Transverse colon (tissue), 4 donors: ENCODE measurements at regions not wholly inside any gene's neighbourhood (a gene's known extent, or its start where the extent isn't known, plus 50 kb on each side); places are given as distances from the start of the nearest gene placed in this dataset.

Source experiments
- DNase-seq: peaks from one replicate; pipeline ENCODE4 v3.0.0-alpha.2; 2019
- H3K27ac ChIP-seq, 4 donors: fragments of 200-600 bp; sonication (generic); 2 replicates each; pipeline ENCODE4 v1.5.1; 2016 to 2018; ENCODE audit warnings: inconsistent platforms in 4 of 4
- H3K27me3 ChIP-seq: fragments of 200-600 bp; sonication (generic); 2 replicates; pipeline ENCODE4 v1.5.1; 2017; ENCODE audit warnings: inconsistent platforms
- H3K36me3 ChIP-seq, 4 donors: fragments of 200-600 bp; sonication (generic); 2 replicates each; pipeline ENCODE4 v1.5.1; 2017 to 2019; ENCODE audit warnings: inconsistent platforms in 4 of 4
- H3K4me1 ChIP-seq, 4 donors: fragments of 200-600 bp; sonication (generic); 2 replicates each; pipeline ENCODE4 v1.5.1; 2017 to 2020; ENCODE audit warnings: inconsistent platforms in 4 of 4
- H3K4me3 ChIP-seq, 4 donors: fragments of 200-600 bp; sonication (generic); 1 replicate in 1 of 4; 2 replicates in 3 of 4; pipeline versions ENCODE4 v1.5.1 to v1.6.1; 2017 to 2019; ENCODE audit warnings: inconsistent platforms in 4 of 4
- H3K9me3 ChIP-seq, 2 donors: fragments of 200-600 bp; sonication (generic); 2 replicates each; pipeline ENCODE4 v1.5.1; 2017 to 2019; ENCODE audit warnings: inconsistent platforms in 2 of 2
- CTCF ChIP-seq, 5 experiments: fragments of 200-600 bp in 3 of 5; fragments of 450-650 bp in 2 of 5; sonication (generic) in 3 of 5; IDR thresholded peaks; 1 replicate in 2 of 5; 2 replicates in 3 of 5; pipeline ENCODE4 v1.5.1; 2016 to 2017; ENCODE audit warnings: antibody characterized with exemption in 5 of 5, inconsistent platforms in 3 of 5, mild to moderate bottlenecking in 2 of 5, moderate library complexity in 1 of 5
- EP300 ChIP-seq: sonication (generic); formaldehyde crosslinking; IDR thresholded peaks from one replicate; pipeline ENCODE4 v1.6.1; 2017; ENCODE audit warnings: antibody characterized with exemption, low read depth
- POLR2A ChIP-seq: fragments of 450-650 bp; IDR thresholded peaks from one replicate; pipeline ENCODE4 v1.6.1; 2016; ENCODE audit warnings: antibody characterized with exemption, mild to moderate bottlenecking, moderate library complexity
- POLR2AphosphoS5 ChIP-seq, 3 donors: sonication (generic); formaldehyde crosslinking; IDR thresholded peaks; one replicate each; pipeline ENCODE4 v1.6.1; 2016; ENCODE audit warnings: antibody characterized with exemption in 3 of 3
- WGBS, 2 donors: methylation state at CpG; one replicate each; pipeline ENCODE4 v1.1.5; 2018; ENCODE audit warnings: low coverage in 1 of 2; 5-methylcytosine and 5-hydroxymethylcytosine counted together
- in situ Hi-C, 4 donors: fragments of 200-750 bp; cut with MboI; loops; one replicate each; pipeline versions ENCODE4 v1.15.0 to v1.15.1; 2017; ENCODE audit warnings: low sequenced_read_pairs in 3 of 4, low pct_ligation_motif_present in 1 of 4, low pct_unique_long_range_greater_than_20kb in 1 of 4
- intact Hi-C: fragments of 100-400 bp; cut with DNase I; formaldehyde crosslinking; loops from one replicate; pipeline ENCODE4 v1.15.1; 2023; ENCODE audit warnings: low total_unique reads

- Histone ChIP-seq H3K27ac (no peak overlapping the region), H3K27me3 (no peaks in the 10 kb centered on the region), H3K4me3 (no peak overlapping the region), H3K4me1 (no peaks in the 10 kb centered on the region), H3K36me3 (no peaks in the 10 kb centered on the region), H3K9me3 (no peaks in the 10 kb centered on the region)
- no peak for DNase-seq
- 67% methylated on average over 4 of the region's 4 CpGs; no CpG with 5 or more reads in 1 of the 2 donors for WGBS, 2 donors
- in situ Hi-C loops (no loop called here), intact Hi-C loops (no loop called here)
- TF ChIP-seq POLR2A (no peak), EP300 (no peak), CTCF (IDR thresholded peaks at IDR 0.05) (no peak), POLR2AphosphoS5 (IDR thresholded peaks at IDR 0.05) (no peak)
These were observed 363.6 kb upstream of the CNR1 start for GRCh38 chr6:88529726-88530125.

- no peak for TF ChIP-seq POLR2A
- no peak for TF ChIP-seq POLR2AphosphoS5 (IDR thresholded peaks at IDR 0.05)
- TF ChIP-seq EP300 = no peak
- TF ChIP-seq CTCF (IDR thresholded peaks at IDR 0.05) = no peak
- WGBS, 2 donors = 85 to 87% methylated on average over 7 of the region's 7 CpGs
- intact Hi-C loops = no loop called here
- no peak for DNase-seq
- in situ Hi-C loops = no loop called here
- Histone ChIP-seq H3K27ac (no peak overlapping the region), H3K4me1 (no peaks in the 10 kb centered on the region), H3K27me3 (no peaks in the 10 kb centered on the region), H3K9me3 (no peaks in the 10 kb centered on the region), H3K4me3 (no peak overlapping the region), H3K36me3 (no peaks in the 10 kb centered on the region)
These were observed 354.3 kb upstream of the CNR1 start for GRCh38 chr6:88520445-88520844.

GRCh38 chr6:88520017-88520338, 353.8 kb upstream of the CNR1 start:
- no peaks in the 10 kb centered on the region for H3K27me3 ChIP-seq
- no peak overlapping the region for H3K27ac ChIP-seq
- no peak overlapping the region for H3K4me3 ChIP-seq
- no peak for TF ChIP-seq CTCF (IDR thresholded peaks at IDR 0.05)
- no peak for TF ChIP-seq POLR2AphosphoS5 (IDR thresholded peaks at IDR 0.05)
- no peak for TF ChIP-seq POLR2A
- no peak for TF ChIP-seq EP300
- intact Hi-C loops (no loop called here), in situ Hi-C loops (no loop called here)
- no peak for DNase-seq
- H3K36me3 ChIP-seq = no peaks in the 10 kb centered on the region
- no peaks in the 10 kb centered on the region for H3K9me3 ChIP-seq
- H3K4me1 ChIP-seq = no peaks in the 10 kb centered on the region

GRCh38 chr6:88519301-88520016, 353.3 kb upstream of the CNR1 start:
- in situ Hi-C loops (no loop called here), intact Hi-C loops (no loop called here)
- 51 to 55% methylated on average over 7 to 10 of the region's 10 CpGs for WGBS, 2 donors
- DNase-seq = no peak
- Histone ChIP-seq H3K27ac (no peak overlapping the region), H3K9me3 (no peaks in the 10 kb centered on the region), H3K27me3 (no peaks in the 10 kb centered on the region), H3K4me1 (no peaks in the 10 kb centered on the region), H3K4me3 (no peak overlapping the region), H3K36me3 (no peaks in the 10 kb centered on the region)
- TF ChIP-seq POLR2A = no peak
- TF ChIP-seq CTCF (IDR thresholded peaks at IDR 0.05) = no peak
- TF ChIP-seq POLR2AphosphoS5 (IDR thresholded peaks at IDR 0.05) = no peak
- no peak for TF ChIP-seq EP300
